GM23338 (cell line): ENCODE measurements at regions not wholly inside any gene's neighbourhood (a gene's known extent, or its start where the extent isn't known, plus 50 kb on each side); places are given as distances from the start of the nearest gene placed in this dataset.

Experiments
- CTCF ChIP-seq, 2 experiments: fragments of 200-600 bp in 1 of 2; sonication (generic) in 1 of 2; conservative IDR thresholded peaks; 2 replicates each; pipeline versions ENCODE4 v1.5.1 to v1.6.1; 2016 to 2017; ENCODE audit warnings: antibody characterized with exemption in 2 of 2, low read depth in 2 of 2, mild to moderate bottlenecking in 2 of 2, moderate library complexity in 1 of 2
- EZH2 ChIP-seq: fragments of 200-600 bp; sonication (generic); IDR thresholded peaks from one replicate; pipeline ENCODE4 v1.8.0; 2017; ENCODE audit warnings: antibody characterized with exemption, mild to moderate bottlenecking, low read depth; ENCODE audit not compliant: unreplicated experiment
- EZH2phosphoT487 ChIP-seq: fragments of 200-600 bp; sonication (generic); IDR thresholded peaks from one replicate; pipeline ENCODE4 v1.8.1; 2018; ENCODE audit warnings: antibody characterized with exemption; ENCODE audit not compliant: unreplicated experiment
- POLR2AphosphoS5 ChIP-seq: IDR thresholded peaks from 2 replicates; pipeline ENCODE4 v1.6.1; 2016; ENCODE audit warnings: antibody characterized with exemption, low read depth
- REST ChIP-seq: IDR thresholded peaks from one replicate; pipeline ENCODE4 v1.6.1; 2018; ENCODE audit warnings: antibody characterized with exemption; ENCODE audit not compliant: unreplicated experiment

GRCh38 chrX:10794203-10794630, 173.8 kb upstream of the MID1 start:
- TF ChIP-seq CTCF (conservative IDR thresholded peaks at IDR 0.05; ENCODE audit: low read depth in 2 of 2) (no peak), EZH2phosphoT487 (no peak), POLR2AphosphoS5 (no peak), REST (no peak), EZH2 (no peak)
